Testis (tissue), 2 donors: ENCODE measurements at regions not wholly inside any gene's neighbourhood (a gene's known extent, or its start where the extent isn't known, plus 50 kb on each side); places are given as distances from the start of the nearest gene placed in this dataset.
"Not testable (repeated sequence)": the region's sequence is repeated elsewhere in the genome, so short reads cannot be mapped to it uniquely, and the experiment has no call there.

ENCODE experiments used
- DNase-seq: peaks from one replicate; pipeline ENCODE4 v3.0.0-alpha.2; 2019
- H3K27ac ChIP-seq, 2 donors: fragments of 200-600 bp; sonication (generic); one replicate each; pipeline ENCODE4 v1.5.1; 2019
- H3K27me3 ChIP-seq: fragments of 200-600 bp; sonication (generic); one replicate; pipeline ENCODE4 v1.5.1; 2019
- H3K36me3 ChIP-seq: fragments of 200-600 bp; sonication (generic); one replicate; pipeline ENCODE4 v1.5.1; 2017; ENCODE audit warnings: low read depth; ENCODE audit errors: missing control alignments
- H3K4me1 ChIP-seq: fragments of 200-600 bp; sonication (generic); one replicate; pipeline ENCODE4 v1.5.1; 2019
- H3K4me3 ChIP-seq, 2 donors: fragments of 200-600 bp; sonication (generic); one replicate each; pipeline ENCODE4 v1.5.1; 2017 to 2019
- H3K9me3 ChIP-seq: fragments of 200-600 bp; sonication (generic); one replicate; pipeline ENCODE4 v1.5.1; 2017
- POLR2A ChIP-seq: fragments of 450-650 bp; IDR thresholded peaks from one replicate; pipeline ENCODE4 v1.6.1; 2017; ENCODE audit warnings: antibody characterized with exemption, mild to moderate bottlenecking, moderate library complexity
- WGBS, 2 donors: methylation state at CpG; one replicate each; pipeline ENCODE4 v1.1.5; 2018; 5-methylcytosine and 5-hydroxymethylcytosine counted together
- intact Hi-C: fragments of 100-400 bp; cut with DNase I; formaldehyde crosslinking; loops from one replicate; pipeline ENCODE4 v1.15.1; 2023; ENCODE audit warnings: low total_unique reads
- TF ChIP-seq, protein P1 (sequence below), 3 experiments: fragments of 450-650 bp in 2 of 3; fragments of 200-600 bp in 1 of 3; sonication (generic) in 1 of 3; IDR thresholded peaks; one replicate each; pipeline ENCODE4 v1.5.1; 2016 to 2019; ENCODE audit warnings: antibody characterized with exemption in 3 of 3, mild to moderate bottlenecking in 2 of 3, moderate library complexity in 1 of 3

DNA sequence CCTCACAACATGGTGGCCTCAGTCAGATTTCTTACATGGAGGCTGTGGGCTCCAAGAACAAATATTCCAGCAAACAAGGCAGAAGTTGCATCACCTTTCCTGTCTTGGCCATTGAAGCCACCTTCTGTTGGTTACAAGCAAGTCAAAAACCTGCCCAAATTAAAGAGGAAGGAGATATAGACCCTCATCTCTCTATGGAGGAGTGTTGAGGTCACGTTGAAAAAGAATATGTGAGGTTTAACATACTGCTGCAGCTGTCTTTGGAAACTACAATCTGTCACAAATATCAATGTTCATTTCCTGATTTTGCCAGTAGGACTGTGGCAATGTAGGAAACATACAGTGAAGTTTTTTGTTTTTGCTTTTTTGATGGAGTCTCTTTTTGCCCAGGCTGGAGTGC lies 211.4 kb downstream of the COPRS start:
- TF ChIP-seq, protein P1, sequence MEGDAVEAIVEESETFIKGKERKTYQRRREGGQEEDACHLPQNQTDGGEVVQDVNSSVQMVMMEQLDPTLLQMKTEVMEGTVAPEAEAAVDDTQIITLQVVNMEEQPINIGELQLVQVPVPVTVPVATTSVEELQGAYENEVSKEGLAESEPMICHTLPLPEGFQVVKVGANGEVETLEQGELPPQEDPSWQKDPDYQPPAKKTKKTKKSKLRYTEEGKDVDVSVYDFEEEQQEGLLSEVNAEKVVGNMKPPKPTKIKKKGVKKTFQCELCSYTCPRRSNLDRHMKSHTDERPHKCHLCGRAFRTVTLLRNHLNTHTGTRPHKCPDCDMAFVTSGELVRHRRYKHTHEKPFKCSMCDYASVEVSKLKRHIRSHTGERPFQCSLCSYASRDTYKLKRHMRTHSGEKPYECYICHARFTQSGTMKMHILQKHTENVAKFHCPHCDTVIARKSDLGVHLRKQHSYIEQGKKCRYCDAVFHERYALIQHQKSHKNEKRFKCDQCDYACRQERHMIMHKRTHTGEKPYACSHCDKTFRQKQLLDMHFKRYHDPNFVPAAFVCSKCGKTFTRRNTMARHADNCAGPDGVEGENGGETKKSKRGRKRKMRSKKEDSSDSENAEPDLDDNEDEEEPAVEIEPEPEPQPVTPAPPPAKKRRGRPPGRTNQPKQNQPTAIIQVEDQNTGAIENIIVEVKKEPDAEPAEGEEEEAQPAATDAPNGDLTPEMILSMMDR (IDR thresholded peaks at IDR 0.05), result no peak
- TF ChIP-seq POLR2A, result no peak
- intact Hi-C loops, result no loop called here
- no peaks in the 10 kb centered on the region for H3K9me3 ChIP-seq

DNA sequence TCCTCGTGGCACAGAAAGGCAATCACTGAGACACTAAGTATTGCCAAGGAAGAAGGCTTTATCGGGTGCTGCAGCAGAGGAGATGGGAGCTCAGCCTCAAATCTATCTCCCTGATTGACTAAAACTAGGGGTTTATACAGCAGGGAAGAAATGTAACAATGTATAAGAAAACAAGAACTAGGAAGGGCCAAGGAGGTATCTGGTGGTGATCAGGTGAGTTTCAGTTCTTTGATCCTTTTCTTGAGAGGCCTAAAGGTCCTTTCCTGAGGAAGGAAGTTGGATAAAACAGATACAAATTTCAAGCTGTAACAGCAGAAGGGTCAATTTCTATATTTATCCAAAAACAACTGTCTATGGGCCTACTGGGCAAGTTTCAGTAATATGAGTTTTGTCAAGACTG lies 212.4 kb downstream of the COPRS start:
- TF ChIP-seq, protein P1 (IDR thresholded peaks at IDR 0.05), result no peak
- no peak for TF ChIP-seq POLR2A
- no peak overlapping the region for H3K4me3 ChIP-seq
- no peak overlapping the region for H3K27ac ChIP-seq
- no peaks in the 10 kb centered on the region for H3K27me3 ChIP-seq
- intact Hi-C loops, result no loop called here
- no peaks in the 10 kb centered on the region for H3K36me3 ChIP-seq
- WGBS, 2 donors, result 92 to 93% methylated on average over 2 of the region's 2 CpGs
- no peak for DNase-seq
- no peaks in the 10 kb centered on the region for H3K9me3 ChIP-seq
- no peaks in the 10 kb centered on the region for H3K4me1 ChIP-seq

More for the DNA sequence above, 211.4 kb downstream of the COPRS start:
- Histone ChIP-seq H3K36me3 (no peaks in the 10 kb centered on the region), H3K27ac (no peak overlapping the region), H3K4me3 (no peak overlapping the region), H3K27me3 (no peaks in the 10 kb centered on the region), H3K4me1 (no peaks in the 10 kb centered on the region)
- 69 to 83% methylated on average over 1 of the region's 1 CpG for WGBS, 2 donors
- DNase-seq, result no peak

GRCh38 chr17:31645351-31645750 lies 213.7 kb downstream of the COPRS start:
- intact Hi-C loops, result no loop called here
- no peaks in the 10 kb centered on the region for H3K4me1 ChIP-seq
- H3K27me3 ChIP-seq, result no peaks in the 10 kb centered on the region
- 85 to 95% methylated on average over 3 of the region's 3 CpGs for WGBS, 2 donors
- no peaks in the 10 kb centered on the region for H3K9me3 ChIP-seq
- TF ChIP-seq, protein P1 (IDR thresholded peaks at IDR 0.05), result no peak
- no peak for TF ChIP-seq POLR2A
- no peak for DNase-seq
- H3K4me3 ChIP-seq, result no peak overlapping the region
- H3K27ac ChIP-seq, result no peak overlapping the region
- H3K36me3 ChIP-seq, result no peaks in the 10 kb centered on the region

GRCh38 chr17:31631766-31632165 lies 227.3 kb downstream of the COPRS start:
- 57 to 80% methylated on average over 3 of the region's 3 CpGs for WGBS, 2 donors
- Histone ChIP-seq H3K27me3 (no peaks in the 10 kb centered on the region), H3K27ac (no peak overlapping the region), H3K4me1 (no peaks in the 10 kb centered on the region), H3K9me3 (no peaks in the 10 kb centered on the region), H3K36me3 (no peaks in the 10 kb centered on the region), H3K4me3 (no peak overlapping the region)
- intact Hi-C loops, result no loop called here
- DNase-seq, result no peak
- TF ChIP-seq, protein P1 (IDR thresholded peaks at IDR 0.05), result no peak
- TF ChIP-seq POLR2A, result no peak

- DNase-seq, H3K27me3 ChIP-seq, intact Hi-C loops, H3K36me3 ChIP-seq, H3K4me1 ChIP-seq, H3K9me3 ChIP-seq, H3K4me3 ChIP-seq, H3K27ac ChIP-seq: not testable (repeated sequence)
- WGBS, 2 donors, result 85 to 93% methylated on average over 8 of the region's 8 CpGs
Measured at GRCh38 chr17:31630866-31631265, 228.2 kb downstream of the COPRS start.
